Fibroblast of the aortic adventitia (primary cell): ENCODE measurements at regions not wholly inside any gene's neighbourhood (a gene's known extent, or its start where the extent isn't known, plus 50 kb on each side); places are given as distances from the start of the nearest gene placed in this dataset.

ENCODE experiments used
- DNase-seq: peaks from one replicate; pipeline ENCODE4 v3.0.0-alpha.2; 2010; ENCODE audit warnings: low read depth
- H3K4me3 ChIP-seq: 2 replicates; pipeline ENCODE4 v1.5.1; 2011; ENCODE audit warnings: low read depth, mild to moderate bottlenecking, control low read depth, low read length, moderate library complexity
- TF ChIP-seq, protein P1 (sequence below): IDR thresholded peaks from 2 replicates; pipeline ENCODE4 v1.5.1; 2011; ENCODE audit warnings: mild to moderate bottlenecking, low read length, control low read depth, inconsistent platforms; ENCODE audit not compliant: insufficient read depth

DNA sequence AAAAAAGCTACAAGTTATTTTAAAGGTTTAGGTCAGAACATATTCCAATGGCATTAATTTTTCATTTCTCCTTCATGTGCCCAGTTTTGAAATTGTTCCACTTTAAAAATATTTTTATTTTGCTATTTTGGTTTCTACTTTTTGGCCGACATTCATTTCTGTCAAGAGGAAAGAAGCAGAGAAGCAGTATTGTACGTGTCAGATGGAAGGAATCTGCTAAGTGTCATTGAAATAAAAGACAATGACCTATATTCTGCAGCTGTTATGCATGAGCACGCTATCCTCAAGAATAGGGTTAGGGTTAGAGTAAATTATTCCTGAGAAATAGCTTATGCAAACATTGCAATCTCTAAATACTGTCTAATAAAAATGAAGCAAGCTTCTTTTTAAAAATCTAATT lies 941.7 kb downstream of the TUSC7 start:
- no peak overlapping the region for H3K4me3 ChIP-seq
- TF ChIP-seq, protein P1, sequence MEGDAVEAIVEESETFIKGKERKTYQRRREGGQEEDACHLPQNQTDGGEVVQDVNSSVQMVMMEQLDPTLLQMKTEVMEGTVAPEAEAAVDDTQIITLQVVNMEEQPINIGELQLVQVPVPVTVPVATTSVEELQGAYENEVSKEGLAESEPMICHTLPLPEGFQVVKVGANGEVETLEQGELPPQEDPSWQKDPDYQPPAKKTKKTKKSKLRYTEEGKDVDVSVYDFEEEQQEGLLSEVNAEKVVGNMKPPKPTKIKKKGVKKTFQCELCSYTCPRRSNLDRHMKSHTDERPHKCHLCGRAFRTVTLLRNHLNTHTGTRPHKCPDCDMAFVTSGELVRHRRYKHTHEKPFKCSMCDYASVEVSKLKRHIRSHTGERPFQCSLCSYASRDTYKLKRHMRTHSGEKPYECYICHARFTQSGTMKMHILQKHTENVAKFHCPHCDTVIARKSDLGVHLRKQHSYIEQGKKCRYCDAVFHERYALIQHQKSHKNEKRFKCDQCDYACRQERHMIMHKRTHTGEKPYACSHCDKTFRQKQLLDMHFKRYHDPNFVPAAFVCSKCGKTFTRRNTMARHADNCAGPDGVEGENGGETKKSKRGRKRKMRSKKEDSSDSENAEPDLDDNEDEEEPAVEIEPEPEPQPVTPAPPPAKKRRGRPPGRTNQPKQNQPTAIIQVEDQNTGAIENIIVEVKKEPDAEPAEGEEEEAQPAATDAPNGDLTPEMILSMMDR = no peak
- DNase-seq = peak; percentile 45

- TF ChIP-seq, protein P1 = no peak
- peak; percentile 20 for DNase-seq
- no peak overlapping the region for H3K4me3 ChIP-seq
Measured at GRCh38 chr3:117656391-117656790, 946.8 kb downstream of the TUSC7 start.

DNA sequence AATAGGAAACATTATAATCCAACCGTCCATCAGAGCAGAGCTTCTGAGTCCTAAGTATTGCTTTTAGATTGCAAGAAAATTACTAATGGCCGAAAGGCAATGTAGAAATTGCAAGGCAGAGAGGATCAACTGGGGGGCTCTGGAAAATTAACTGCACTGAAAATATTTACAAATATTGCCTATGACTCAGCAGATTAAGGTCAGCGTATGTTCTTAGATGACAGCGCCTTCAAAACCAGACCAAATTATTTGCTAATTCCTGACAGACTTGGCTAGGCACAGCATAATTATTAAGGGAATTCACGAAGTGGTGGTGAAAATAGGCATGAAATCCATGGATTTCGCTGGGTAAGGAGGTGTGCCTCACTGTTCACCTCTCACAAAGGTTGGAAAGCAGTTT lies 947.7 kb downstream of the TUSC7 start:
- TF ChIP-seq, protein P1 = no peak
- H3K4me3 ChIP-seq = no peak overlapping the region
- no peak for DNase-seq

DNA sequence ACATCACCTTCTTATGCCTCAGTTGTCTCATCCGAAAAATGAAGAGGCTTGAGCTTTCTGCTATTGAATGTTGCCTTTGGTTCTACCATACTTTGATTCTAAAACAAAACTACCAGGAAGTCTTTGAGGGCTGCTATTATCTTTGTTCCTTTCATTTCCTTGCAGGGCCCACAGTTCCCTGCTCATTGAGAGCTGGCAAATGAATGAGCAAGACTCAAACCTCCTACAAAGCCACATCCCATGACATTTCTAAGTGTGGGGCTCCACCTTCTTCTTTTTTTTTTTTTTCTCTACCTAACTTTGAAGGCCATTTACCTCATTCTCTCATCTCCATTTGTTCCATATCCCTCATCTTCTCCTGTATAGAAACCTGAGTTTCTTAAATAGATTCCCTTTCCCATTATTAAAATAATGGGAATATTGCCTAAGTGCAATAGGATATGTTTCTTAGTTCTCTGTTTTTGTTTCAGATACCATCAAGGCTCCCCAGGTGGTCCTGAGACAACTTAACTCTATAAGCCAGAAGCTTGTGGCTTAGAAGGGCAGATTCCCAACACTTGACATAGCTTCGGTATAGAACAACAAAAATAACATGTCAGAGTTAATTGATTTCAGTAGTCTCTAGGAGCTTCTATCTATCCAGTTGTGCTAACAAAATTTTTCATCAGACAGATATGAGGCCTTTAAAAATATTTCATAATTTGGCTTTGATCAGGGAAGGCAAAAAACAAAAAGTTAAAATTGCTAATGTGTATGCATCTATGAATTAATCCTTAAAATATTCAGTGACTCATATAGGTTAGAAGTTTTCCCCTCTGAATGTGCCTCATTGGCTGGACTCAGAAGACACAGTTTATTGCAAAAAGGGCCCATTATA lies 951.6 kb downstream of the TUSC7 start:
- TF ChIP-seq, protein P1 = no peak
- no peak overlapping the region for H3K4me3 ChIP-seq
- DNase-seq = peak; percentile 65

- TF ChIP-seq, protein P1 = no peak
- no peak overlapping the region for H3K4me3 ChIP-seq
- DNase-seq = no peak
Measured at GRCh38 chr3:117661818-117662095, 952.2 kb downstream of the TUSC7 start.

DNA sequence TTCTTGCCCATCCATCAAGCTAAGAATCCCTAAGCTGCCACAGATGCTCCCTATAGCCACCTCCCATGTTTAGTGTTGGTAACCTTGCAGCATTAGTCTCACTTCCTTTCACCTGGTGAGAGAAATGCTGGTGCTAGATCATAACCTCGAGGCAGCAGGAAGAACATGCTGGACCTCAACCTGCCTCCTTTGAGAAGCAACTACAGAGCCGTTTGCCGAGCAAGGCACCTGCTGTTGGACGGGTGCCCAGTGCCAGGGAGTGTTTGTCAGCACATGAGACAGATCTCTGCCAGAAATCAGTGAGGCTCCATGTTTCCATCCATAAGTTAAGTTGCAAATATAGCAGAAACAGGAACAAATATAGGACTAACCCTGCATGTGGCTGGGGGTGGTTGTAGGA lies 955.7 kb downstream of the TUSC7 start:
- H3K4me3 ChIP-seq = no peak overlapping the region
- no peak for DNase-seq
- TF ChIP-seq, protein P1 = no peak

- no peak overlapping the region for H3K4me3 ChIP-seq
- no peak for DNase-seq
- TF ChIP-seq, protein P1 = no peak
Measured at GRCh38 chr3:117666325-117666724, 956.7 kb downstream of the TUSC7 start.
